TTC549 (cell line): ENCODE measurements at regions not wholly inside any gene's neighbourhood (a gene's known extent, or its start where the extent isn't known, plus 50 kb on each side); places are given as distances from the start of the nearest gene placed in this dataset.

Source experiments
- FAIRE-seq: peaks from 2 replicates; lab custom pipeline; 2012; peaks lifted over from hg19 to GRCh38; lab: Jason Lieb, UNC

DNA sequence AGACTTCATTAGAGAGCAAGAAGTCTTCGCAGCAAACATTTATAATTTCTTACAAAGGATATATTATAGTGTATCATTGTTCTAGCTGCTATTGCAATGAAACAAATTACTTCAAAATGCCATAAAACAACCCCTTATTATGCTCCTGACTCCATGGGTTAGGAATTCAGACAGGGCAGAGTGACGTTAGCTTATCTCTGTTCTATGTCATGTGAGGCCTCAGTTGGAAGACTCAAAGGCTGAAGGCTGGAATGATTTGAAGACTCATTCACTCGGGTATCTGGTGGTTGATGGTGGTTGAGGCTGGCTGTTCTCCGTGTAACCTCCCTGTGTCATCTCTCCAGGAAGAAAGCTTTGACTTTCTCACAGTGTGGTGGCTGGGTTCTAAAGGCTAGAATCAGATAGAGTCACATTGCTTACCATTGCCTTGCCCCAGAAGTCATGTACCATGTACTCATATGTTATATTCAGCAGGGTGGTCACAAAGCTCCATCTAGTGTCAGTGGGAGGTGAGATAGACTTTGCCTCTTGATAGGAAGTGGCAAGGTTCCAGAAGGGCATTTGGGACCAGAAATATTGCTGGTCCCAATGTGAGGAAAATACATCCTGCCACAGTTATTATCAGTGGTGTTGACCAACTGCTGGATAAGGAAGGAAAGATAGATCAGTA is 226.9 kb downstream of the TMEM38B start:
- FAIRE-seq, result no peak

DNA sequence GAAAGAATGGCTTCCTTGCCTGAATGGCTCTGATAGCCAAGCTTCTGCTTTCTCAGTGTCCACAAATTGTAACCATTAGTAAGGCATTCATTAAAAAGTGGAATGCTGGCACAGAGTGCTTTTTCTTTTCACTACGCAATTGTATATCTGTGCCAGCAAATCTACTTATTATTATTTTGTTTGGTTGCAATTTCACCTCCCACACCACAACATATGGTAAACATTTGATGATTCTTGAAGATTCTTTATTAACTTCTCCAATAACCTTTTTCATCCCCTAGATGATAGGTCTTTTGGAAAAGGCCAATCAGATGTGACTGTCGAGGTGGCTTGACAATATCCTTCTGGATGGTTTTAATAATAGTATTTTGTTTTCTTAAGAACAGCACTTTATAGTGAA is 234.1 kb downstream of the TMEM38B start:
- FAIRE-seq, result no peak

DNA sequence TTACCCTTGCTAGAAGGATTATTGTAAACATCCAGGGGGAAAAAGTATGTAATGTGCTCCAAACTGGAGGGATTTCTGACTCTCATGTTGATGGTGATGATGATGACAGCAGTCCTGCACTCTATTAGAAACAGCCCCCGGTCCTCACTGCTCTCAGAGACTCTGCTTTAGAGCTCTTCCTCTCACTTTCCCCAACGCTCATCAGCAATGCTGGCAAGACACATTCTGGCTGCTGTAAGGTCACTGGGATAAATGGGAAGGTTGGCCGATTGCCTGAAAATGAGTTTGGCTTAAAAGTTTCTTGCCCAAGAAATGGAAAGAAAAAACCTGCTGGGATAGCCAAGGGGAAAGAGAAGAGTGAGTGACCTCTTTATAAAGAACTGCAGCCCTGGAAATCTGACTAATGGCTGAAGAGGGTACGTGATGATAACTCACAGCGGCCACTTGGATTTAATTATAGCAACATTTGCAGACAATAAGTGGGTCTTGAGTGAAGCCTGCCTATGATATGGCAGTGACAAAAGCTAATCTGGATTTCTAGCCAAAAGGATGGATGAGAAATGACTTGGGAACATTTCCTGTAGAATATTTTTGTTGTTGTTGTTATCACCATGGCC is 235.8 kb downstream of the TMEM38B start:
- no peak for FAIRE-seq

DNA sequence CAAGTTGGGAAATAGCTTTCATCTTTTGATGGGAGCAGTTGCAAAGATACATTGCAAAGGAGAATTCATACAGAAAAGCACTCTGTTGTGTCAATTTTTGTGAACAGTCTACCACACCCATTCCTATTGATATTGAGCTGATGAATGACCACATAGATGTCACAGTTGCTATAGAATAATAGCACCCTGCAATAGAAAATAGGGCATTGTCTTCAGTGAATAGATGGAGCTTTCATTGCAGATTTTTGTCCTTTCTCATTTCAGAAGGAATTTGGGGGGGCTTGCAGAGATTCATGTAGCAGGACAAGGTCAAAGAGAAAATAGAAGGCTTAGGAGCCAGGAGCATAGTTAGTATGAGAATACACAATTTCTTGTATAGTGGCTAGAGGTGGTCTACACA is 237.9 kb downstream of the TMEM38B start:
- FAIRE-seq, result no peak

DNA sequence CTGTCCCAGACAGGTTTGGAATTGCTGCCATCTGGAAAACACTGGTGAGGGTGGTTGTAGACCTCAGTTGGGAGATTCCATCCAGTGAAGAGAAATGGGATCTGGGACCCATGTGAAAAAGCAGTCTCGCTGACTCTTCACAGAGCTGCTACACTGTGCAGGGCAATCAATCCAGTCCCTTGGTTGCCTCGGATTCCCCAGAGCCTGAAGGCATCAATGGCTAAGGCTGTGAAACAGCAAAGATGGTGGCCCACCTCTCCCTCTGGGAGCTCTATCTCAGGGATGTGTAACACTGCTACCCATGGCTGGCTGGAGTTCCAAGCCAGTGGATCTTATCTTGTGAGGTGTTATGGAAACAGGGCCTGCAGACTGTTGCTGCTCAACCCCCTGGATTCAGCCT is 256.1 kb downstream of the TMEM38B start:
- no peak for FAIRE-seq

DNA sequence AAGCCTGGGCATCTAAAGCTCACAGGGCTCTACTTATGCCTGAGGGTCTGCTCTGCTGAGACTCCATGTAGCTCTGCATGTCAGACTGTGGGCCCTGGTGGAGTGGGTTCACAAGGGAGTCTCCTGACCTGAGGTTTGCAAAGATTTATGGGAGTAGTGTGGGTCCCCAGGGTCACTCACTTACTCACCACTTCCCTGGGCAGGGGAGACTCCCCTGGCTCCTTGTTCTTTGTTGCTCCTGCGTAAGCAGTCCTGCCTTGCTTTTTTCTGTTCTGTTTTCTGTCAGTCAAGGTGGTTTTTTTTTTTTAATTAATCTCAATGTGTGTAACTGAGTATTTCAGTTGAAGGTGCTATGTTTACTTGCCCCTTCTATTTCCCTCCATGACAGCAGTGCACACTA is 256.6 kb downstream of the TMEM38B start:
- FAIRE-seq, result no peak

DNA sequence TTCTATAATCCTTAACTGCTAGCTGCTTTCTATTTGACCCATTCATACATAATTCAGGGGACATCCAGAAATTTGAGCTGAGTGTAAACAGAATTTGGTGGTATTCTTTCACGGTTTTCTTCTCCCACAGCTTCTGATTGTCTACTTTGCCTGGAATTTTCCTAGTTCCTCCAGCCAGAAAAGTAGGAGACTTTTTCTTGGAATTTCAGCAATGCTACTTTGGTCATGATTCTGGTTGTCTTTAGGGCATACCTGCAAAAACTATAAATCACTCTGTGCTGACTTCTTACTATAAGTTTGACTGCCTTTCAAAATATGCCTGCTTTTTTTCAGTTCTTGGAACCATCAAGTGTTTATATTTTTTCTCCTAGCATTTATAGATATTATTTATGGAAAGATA is 260.2 kb downstream of the TMEM38B start:
- FAIRE-seq, result no peak

DNA sequence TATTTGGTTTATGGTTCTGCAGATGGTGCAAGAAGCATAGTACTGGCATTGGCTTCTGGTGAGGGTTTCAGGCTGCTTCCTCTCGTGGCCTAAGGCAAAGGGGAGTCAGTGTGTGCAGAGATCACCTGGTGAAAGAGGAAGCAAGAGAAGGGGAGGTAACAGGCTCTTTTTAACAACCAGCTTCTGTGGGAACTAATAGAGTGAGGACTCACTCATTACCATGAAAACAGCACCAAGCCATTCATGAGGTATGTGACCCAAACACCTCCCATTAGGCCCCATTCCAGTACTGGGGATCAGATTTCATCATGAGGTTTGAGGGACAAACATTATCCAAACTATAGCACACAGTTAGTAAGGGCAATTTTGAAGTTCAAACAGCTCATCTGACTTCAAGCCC is 263.5 kb downstream of the TMEM38B start:
- FAIRE-seq, result no peak

DNA sequence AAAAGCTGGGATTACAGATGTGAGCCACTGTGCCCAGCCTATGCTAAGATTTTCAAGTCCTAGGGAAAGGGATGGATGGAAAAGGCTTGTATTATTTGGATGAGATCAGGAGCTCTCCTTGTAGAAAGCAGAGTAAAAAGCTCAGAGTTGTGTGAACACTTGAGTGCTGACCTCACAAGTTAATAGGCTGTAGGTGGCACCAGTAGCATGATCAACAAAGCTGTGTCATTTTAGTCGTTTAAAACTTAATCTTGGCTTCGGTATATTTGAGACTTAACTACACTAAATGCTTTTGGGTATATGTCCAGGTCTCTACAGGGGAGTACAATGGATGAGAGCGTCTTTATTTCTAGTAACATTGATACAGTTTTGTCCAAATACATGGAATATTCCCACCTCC is 264.2 kb downstream of the TMEM38B start:
- FAIRE-seq, result no peak

DNA sequence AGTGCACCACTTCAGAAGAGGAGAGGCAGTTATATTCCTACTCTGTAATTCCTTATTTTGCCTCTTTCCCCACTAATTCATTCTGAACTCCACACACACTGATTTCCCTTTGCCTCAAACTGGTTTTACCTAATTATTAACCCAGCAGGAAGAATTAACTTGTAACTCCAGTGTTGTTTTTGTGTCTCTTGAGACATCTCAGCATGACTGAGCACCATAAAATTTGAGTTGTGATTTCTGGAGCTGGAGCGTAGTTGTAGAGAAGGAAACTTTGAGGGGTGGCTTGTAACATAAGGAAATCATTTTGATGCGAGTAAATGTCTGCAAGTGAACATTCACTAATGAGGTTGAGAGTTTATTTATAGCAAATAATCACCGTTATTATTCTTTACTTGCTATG is 265.2 kb downstream of the TMEM38B start:
- no peak for FAIRE-seq

DNA sequence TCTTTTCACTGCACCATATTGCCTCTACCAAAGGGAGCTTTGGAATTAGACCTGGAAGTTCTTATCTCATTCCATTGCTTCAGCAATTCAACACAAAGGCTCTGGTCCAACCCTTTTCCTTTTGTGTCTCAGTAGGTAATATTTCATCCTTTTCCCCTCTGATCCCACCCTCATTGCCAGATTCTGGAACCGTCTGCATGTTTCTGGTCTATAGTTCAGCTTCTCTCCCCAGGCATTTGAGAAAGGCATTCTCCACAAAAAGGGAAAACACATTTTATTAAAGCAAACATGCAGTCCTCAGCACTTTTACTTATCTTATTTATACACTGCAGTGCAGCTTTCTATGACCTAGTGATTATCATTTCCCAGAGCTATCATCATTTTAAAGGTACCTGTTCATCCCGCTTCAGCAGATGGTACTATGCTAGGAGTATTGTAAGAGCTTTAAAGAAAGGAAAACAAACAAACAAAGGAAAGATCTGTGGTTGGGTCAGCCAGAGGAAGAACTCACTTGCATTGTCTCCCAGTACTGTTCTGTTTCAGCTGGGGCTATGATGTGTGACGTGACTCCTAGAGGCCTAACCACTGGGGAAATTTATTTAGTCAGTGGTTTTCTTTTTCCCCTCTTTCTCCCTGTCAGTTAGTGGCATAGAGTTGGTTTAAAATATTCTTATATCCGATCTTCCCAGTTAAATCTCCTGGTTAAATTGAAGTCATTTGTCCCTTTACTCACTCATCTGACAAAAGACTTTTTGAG is 269.2 kb downstream of the TMEM38B start:
- no peak for FAIRE-seq

DNA sequence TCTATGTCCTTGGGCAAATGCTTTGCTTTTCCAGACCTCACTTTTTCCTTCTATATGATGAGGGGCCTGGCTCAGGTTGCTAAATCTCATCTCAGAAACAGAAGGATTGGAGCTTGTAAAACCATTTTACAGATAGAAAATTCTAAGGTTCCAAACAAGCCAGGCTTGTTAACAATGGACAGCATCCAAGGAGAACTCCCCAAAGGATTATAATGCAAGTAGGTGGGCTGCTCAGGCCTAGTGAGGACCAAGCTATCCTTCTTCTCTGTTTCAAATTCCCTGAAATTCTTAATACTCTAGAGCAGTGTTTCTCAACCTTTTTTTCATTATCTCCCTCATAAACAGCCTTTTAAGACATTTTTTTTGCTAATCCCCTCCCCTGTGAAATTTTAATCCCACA is 269.8 kb downstream of the TMEM38B start:
- no peak for FAIRE-seq

DNA sequence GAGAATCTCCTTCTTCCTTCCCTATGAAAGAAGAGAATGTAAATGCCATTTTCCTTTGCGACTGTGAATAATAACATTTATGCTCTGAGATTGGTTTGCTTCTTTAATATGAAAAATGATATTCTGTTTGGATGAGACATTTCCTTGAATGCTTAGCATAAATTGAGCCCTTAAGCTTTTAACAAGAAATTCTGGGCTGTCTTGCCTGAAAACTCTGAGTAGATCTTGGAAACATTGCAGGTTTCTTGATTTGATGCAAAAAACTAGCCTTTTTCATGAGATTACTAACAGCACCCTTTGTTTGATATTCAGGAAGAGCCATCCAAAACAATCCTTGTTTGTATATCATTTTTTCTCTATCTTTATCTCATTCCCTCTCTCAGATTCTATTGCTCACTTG is 272.5 kb downstream of the TMEM38B start:
- no peak for FAIRE-seq

DNA sequence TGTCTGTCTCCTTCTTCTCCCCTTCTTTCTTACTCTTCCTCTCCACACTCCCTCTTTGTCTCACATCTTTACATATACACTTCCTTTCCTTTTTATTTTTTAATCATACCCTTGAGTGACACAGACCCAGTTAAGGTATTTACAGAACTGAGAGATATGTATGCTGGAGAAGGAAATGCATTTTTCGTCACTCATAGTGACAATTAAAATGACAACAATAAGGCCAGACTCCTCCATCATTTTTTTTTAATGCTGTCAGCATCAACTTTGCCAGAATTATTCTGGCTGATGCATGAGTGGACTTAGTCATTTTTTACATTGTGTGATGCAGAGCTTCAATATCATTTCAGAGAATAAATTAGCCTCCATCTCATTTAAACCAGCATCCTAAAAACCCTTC is 272.9 kb downstream of the TMEM38B start:
- no peak for FAIRE-seq

DNA sequence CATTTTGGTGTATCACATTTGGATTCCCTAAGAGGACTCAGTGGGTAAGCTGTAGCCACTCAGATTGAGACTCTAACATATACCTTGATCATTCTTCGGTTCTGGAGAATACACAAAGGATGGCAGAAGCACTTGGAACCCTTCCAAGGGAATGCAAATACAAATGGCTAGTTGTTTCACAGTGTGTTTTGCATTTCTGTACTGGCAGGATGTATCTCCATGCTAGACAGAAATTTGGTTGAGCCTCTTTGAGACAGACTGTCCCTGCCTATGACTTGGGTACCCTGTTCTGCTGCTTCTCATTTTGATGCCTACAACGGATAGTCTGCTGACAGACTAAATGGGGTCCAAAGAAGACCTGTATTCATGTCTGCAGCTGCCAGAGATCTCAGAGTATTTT is 273.5 kb downstream of the TMEM38B start:
- FAIRE-seq, result no peak

DNA sequence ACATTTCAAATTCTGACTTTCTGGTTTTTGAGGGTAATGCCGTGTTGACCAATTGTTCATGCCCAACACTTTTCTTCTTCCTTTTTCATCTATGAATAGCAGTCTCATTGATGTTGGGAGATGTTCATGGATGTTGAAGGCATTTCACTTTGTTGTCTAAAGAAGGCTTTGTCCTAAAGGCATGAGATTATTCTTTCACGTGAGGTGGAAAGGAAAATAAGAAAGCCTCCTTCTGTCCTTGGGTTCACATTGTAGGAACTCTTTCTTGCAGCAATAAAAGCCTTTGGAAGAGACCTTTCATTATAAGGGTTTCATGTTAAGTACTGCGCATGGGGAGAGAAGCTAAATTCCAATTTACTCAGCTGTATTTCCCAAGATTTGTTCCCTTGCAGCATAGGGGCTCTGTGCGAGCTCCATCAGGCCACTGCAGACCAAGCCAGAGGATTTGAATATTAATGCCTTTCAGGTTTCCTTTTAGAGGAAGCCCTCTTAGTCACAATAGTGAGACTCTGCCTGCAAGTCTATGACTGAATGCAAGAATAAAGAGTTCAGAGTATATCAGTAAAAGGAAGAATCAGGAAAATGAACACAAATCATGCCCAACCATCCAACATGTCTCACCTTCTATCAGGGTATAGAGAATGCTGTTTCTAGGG is 274.6 kb downstream of the TMEM38B start:
- no peak for FAIRE-seq

DNA sequence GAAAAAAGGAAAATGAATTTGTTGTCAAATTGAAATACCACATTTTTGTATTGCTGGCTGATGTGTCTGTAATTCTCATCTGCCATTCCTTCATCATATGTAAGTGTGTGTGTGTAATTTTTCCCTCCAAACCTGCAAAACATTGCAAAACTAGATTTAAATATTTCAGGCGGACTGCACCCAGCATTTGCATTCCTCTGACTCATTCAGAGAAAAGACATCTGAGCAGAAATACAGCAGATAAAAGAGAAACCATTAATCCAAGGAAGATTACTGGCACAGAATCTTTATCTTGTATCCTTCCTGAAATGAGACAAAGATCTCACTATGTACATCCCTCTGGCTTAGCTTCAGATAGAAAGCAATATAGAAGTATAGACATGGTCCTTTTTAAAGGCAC is 275.3 kb downstream of the TMEM38B start:
- FAIRE-seq, result no peak

DNA sequence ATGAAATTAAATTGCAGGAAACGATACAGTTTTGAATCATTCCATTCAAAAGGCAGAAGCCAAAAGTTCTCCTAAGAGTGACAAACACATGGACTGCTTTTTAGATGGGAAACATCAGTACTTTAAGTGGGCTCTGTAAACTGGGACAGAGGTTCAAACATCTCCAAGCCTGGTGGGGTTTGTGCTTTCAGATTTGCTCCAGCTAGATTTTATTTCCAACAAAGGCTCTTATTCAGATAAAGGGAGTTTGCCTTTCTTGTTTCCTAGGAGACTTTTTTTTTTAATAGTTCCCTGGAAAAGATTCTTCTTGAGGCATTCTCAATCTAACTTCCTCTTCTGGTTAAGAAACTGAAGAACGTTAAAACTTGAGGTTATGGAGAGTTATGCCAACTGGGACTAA is 277.6 kb downstream of the TMEM38B start:
- FAIRE-seq, result no peak

DNA sequence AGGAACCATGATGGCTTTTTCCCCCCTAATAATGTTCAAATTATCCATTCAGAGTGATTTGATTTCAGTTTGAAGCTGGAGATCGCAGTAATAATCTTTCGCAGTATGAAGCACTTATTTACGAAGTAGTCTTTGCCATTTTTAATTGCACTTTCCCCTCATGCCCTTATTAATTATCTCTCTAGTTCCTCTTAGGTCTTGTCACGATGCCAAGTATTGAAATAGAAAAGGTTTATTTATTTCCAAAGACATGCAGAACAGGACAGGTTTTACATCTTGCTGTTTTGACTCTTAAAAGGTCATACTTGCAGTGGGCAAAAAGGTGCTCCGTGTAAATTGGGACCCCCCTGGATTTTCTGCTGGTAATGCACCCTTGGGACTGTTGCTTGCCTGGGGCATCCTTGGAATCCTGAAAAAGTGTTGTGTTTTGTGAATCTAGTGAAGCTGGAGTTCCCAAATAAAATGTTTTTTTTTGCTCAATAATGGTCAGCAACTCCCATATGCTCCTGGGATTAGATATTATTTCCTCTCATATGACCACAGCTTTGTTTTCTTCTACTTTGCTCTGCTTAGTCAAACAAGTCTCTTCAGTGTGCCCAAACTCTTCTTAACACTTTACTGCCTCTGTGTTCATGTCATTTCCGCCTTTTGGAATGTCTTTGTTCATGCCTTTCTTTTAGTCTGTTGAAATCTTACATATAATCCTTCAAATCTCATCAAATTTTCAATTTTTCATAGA is 278.3 kb downstream of the TMEM38B start:
- no peak for FAIRE-seq

DNA sequence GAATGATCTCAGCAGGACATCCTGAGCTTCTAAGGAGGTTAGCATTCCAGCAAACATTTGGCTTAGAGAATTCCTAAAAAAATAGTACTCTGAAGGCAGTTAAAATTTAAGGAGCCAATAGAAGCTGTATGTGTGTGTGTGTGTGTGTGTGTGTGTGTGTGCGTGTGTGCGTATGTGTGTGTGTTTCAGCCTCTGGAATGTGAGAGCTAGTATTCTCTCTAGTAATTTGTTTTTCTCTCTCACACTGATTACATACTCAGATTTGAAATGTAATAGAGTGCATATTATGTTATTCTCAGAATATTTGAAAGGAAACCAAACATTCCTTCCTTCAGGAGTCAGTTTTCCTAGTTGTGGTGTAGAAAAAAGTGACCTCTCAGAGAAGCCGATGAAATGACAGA is 279.6 kb downstream of the TMEM38B start:
- FAIRE-seq, result no peak

DNA sequence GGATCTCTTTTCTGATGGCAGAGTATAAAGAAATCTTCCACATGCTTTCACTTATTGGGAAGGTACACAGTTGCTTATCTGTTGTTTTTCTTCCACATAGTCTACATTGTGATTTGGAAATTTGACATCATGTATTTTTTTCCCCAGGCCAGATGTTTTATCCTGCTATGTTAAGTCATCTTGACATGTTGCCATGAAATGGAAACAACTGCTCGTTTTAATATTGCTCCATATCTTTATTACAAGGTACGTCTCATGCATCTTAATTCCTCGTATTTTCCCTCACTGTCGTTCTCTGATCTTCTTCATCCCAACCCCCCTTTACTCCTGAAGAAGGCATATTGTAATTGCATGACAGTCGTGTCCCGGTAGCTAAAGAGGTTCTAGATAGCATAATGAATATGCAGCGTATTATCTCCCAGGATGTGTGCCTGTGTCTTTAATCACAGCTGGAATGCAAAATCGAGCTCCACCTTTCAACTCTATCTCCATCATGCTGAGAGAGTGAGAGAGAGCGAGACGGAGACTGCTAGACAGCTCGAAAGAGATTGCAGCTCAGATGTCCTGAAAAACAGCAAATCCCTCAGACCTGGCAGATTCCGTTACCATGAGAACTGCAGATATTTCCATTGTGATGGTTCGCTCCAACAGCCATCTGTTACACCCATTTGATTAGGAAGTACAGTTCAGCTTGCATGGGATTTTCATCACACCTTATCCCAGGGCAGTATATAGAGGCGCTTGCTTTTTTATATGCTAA is 281.7 kb downstream of the TMEM38B start:
- no peak for FAIRE-seq

DNA sequence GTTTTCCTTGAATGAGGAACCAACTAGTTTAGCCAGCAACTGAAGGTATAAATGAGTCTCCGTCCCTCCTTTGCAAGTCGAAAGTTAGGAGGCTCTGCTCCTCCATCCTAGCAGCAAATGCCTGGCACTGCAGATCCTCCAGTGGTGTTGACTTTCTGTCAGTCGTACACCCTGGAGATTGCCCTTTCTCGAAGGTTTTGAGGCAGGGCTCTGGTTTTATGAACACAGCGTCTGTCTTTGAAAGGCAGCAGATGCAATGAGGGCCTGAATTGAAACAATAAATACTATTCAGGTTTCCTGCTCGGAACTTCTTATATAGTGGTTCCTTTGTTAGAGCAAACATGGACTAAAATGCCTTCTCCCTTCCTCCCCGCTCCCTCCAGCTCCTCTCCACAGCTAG is 284.0 kb downstream of the TMEM38B start:
- FAIRE-seq, result no peak
